Activated CD4-positive, alpha-beta T cell treated with anti-CD3 and anti-CD28 coated beads, Interleukin-10, Interleukin-2, amounts not matched to agents 100 ng/mL and 50 ng/mL, durations not matched to agents 16 hours and 8 hours (primary cell): ENCODE measurements at regions not wholly inside any gene's neighbourhood (a gene's known extent, or its start where the extent isn't known, plus 50 kb on each side); places are given as distances from the start of the nearest gene placed in this dataset.
A peak's percentile ranks its signal among the peaks of the same experiment; 100 is the strongest.
"Not testable (repeated sequence)": the region's sequence is repeated elsewhere in the genome, so short reads cannot be mapped to it uniquely, and the experiment has no call there.

Source experiments
- DNase-seq: peaks from one replicate; pipeline ENCODE4 v3.0.0-alpha.2; 2020

DNA sequence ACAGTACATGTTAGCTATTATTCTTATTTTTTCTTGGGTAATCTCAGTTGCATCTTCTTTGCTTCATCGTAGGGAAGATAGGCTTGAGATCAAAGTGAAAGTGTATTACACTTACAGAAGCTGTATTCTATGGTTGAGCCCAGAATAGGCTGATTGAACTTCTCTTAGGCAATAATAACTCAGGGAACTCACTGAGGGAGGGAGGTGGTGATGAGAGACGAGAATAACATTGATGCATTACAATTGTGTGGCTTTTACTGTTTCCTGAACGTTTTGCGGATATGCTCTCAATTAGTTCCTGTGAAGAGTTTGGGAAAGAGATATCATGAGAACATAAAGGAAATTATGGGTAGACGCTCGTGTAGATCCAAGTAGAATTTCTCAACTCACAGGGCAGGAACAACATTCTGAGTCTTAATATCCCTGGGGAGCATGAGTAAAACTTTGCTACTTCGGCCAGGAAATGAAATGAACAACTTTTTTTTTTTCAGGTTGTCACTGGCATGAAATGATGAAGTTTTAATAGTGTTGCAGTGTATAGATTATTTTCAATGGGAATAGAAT lies 302.2 kb downstream of the TUSC7 start:
- DNase-seq = no peak

DNA sequence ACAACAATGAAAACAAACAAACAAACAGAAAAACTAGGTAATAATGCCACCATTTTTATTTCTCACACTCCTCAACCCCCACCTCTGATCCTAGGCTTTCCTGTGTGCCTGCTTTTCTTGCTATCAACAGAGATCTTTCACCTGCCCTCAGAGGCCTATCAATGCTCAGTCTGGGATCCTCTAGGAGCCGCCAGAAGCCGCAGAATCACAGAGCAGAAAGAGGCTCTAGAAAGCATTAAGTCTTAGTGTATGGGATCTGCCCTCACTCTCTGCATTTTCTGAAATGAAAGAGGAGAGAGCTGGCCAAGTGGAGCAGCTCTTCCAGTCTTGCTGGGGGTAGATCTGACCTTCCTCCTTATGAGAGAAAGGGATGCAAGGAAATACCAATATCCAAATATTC lies 306.8 kb downstream of the TUSC7 start:
- DNase-seq = no peak

DNA sequence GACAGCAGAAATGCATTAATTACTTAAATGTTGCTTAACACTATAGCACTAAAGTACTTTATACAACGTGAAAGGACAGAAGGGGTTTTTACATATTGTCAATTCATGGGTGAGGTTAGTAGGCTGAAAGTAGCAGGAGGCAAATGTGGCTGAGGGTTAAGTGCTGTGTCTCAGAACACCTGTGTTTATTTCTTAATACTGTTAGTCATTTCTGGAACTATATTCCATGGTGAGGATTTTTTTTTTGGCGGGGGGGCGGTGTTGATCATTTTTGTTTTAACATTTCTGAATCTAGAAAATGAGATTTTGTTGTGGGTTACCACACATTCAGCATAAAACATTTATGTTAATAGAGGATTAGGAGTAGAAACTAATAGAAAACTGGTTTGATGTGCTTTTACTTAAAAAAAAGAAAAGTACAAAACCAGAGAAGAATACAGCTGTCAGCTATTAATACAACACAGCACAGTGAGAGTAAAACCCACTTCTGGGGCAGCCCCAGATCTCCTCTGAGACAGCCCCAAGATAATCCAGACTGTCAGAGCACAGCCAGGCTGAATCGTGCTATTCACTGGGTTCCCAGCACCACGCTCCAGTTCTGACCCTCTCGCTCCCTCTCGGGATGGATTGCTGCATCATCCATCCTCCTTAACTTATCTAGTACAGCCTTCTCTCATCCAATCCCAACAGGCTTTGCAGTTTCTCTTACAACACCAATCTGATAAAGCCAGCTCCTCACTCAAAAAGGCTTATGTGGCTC lies 307.7 kb downstream of the TUSC7 start:
- no peak for DNase-seq

DNA sequence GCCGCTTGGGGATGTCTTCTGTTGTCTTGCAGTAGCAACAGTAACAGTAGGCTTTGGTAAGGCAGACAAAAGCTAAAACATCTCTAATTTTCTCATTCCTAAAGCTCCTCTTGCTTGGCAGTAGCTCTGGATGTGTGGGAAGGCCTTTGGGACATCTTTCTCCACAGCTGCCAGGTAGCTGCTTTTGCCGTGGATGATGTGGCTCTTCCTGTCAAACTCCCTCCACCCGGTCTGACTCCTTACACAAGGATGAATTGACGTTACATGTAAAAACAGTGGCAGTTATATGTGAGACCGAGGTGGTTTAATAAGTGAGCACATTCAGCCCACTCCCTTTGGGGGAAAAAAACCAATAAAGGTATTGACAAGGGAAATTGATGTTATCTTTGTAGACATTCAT lies 309.1 kb downstream of the TUSC7 start:
- no peak for DNase-seq

DNA sequence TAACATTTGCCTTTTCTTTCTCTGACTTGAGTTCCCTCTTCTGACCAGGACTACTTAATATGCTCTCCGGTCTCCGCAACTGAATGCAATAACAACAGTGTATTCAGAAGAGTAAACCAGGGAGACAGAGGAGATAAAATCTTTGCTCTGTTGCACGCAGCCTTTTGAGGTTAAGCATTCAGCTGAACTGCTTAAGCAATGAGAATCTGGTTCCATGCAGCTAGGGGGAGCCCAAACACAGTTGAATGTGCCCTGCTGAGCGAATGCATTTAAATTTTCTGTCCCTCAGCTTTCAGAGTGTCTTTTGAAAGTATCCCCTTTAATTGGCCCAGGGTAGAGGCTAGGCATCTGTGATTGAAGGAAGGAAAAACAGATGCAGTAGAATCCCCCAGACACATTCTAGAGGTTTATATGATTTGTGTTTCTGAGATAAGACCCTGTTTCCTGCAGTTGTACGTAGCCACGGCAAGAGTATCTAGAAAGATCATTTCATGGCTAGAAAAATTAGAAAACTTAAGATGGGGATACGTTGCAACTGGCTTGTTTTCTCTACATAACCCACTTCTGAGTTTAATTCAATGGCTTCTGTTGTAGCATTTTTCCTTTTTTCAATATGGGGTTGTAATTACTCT lies 309.6 kb downstream of the TUSC7 start:
- DNase-seq = peak; percentile 50

DNA sequence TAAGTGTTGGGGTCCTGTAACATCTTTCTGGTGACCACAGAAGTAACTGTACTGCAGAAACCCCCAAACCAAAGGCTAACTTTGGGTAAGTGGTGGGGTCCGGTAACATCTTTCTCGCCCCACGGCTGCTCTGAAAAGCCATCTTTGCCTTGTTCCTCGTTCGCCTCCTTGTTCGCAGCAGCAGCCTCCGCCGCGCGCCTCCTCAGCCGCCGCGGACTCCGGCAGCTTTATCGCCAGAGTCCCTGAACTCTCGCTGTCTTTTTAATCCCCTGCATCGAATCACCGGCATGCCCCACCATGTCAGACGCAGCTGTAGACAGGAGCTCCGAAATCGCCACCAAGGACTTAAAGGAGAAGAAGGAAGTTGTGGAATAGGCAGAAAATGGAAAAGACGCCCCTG lies 316.8 kb downstream of the TUSC7 start:
- DNase-seq = no peak

DNA sequence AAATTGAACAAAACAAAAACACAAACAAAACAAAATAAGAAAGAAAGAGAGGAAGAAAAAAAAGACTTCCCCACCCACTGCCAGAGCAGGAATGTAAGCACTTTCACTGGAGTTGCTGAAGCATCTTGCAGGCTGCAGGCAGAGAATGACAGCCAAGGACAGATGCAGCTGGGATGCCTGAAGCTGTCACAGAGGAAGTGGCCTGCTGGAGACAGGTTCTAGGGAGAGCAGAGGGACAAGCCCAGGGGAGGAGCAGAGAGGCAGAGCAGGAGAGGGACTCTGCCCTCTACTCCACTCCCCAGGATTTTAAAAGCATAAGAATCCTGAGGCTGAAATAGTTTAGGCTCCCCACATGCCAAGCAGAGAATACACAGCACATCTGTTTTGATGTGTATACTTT lies 326.2 kb downstream of the TUSC7 start:
- no peak for DNase-seq

DNA sequence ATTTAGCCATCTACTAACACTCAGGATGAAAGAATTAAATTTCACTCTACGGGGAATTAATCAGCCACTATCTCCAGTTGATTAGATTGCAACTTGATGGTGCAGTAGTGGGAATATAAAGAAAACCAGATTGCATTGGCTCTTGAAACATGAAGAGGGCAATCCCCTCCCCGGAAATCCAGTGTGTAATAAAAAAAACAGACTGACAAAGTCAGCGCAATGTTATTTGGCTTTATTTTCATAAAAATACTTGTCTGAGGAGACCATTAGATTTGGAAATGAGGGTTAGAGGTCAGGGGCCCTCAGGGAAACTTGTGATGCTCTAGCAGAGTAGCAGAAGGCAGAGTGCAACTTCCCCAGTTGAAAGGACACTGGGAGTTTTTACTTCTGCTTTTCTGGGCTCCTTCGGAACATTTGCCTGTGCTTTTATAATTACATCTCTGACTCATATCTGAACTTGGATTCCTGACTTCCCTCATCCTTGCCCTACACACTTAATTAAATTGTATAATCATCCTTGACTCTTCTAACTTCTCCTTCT lies 326.8 kb downstream of the TUSC7 start:
- no peak for DNase-seq

DNA sequence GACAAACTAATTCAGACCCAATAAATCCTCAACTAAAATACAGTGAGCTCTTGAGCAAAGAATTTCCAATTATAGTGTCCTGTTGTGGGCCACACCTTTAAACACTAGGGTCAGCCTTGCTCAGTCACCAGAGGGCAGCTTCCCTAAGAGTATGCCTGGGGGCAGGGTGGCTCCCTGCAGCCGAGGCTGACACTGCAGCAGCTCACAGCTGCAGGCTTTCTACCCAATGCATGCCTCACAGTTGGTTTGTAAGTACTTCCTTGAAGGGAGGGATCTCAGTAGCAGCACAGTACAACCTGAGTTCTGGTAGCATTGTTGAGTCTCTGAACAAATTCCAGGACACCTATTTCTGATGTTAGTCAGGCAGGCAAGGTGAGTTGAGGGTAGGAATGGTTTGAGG lies 335.6 kb downstream of the TUSC7 start:
- DNase-seq = no peak

DNA sequence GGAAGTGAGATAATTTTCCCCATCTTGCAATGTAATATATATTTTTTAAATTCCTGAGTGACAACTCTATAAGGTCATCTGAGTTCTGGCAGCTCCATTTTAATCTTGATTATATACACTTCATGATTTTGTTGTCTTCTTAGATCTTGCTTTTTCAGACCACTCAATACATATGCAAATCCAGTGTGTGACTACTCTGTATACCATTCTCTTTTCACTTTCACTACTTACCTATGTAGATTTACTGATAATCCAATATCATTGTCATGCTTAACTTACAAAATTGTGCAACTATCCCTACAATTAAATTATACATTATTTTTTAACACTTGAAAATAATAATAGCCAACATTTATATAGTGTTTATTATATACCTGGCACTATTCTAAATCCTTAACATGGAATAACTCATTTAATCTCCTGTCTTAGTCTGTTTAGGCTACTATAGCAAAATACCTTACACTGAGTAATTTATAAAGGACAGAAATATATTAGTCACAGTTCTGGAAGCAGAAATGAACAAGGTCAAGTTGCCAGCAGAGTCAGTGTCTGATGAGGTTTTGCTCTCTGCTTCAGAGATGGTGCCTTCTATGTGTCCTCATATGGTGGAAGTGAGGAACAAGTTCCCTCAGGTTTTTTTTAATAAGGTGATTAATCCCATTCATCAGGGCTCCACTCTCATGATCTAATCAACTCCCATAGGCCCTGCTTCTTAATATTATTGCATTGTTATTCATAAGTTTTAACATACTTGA lies 338.5 kb downstream of the TUSC7 start:
- DNase-seq = no peak

DNA sequence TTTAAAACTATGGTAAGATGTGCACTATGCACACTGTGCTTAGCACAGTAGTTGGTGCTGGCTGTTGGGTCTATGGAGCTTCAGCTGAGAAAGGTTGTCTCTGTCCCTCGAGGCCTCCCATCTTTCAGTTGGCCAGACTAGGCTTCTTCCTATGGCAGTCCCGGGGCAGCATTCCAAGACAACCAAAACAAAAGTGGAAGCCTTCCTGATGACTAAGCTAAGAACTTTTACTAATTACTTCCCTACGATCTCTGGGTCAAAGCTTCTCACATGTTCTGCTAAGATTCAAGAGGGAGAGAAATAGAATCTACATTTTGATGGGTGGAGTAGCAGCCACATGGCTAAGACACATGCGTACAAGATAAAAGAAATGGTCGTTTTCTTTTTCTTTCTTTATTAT lies 342.8 kb downstream of the TUSC7 start:
- no peak for DNase-seq

DNA sequence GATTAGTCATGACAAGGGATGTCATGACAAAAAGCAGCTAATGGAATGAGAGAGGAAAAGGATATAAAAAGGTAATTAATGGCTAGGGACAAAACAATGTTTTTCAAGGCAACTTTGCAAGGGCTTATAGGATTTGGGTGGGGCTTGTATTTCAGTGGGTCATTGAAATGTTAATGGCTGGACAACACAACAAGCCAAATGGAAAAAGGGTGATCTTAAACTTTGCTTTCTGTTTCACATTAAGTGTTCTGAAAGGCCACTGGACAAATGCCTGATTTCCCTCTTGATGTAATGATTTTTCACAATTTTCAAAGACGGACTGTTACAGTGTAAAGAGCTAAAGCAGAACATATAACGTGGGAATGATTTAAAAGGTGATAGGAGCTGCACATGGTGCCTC lies 345.0 kb downstream of the TUSC7 start:
- DNase-seq = no peak

DNA sequence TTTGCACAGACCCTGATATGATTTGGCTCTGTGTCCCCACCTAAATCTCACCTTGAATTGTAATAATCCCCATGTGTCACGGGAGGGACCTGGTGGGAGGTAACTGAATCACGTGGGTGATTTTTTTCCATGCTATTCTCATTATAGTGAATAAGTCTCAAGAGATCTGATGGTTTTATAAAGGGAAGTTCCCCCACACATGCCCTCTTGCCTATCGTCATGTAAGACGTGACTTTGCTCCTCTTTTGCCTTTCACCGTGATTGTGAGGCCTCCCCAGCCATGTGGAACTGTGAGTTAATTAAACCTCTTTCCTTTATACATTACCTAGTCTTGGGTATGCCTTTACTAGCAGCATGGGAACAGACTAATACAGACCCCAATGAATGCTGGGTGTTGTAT lies 347.4 kb downstream of the TUSC7 start:
- DNase-seq = not testable (repeated sequence)

DNA sequence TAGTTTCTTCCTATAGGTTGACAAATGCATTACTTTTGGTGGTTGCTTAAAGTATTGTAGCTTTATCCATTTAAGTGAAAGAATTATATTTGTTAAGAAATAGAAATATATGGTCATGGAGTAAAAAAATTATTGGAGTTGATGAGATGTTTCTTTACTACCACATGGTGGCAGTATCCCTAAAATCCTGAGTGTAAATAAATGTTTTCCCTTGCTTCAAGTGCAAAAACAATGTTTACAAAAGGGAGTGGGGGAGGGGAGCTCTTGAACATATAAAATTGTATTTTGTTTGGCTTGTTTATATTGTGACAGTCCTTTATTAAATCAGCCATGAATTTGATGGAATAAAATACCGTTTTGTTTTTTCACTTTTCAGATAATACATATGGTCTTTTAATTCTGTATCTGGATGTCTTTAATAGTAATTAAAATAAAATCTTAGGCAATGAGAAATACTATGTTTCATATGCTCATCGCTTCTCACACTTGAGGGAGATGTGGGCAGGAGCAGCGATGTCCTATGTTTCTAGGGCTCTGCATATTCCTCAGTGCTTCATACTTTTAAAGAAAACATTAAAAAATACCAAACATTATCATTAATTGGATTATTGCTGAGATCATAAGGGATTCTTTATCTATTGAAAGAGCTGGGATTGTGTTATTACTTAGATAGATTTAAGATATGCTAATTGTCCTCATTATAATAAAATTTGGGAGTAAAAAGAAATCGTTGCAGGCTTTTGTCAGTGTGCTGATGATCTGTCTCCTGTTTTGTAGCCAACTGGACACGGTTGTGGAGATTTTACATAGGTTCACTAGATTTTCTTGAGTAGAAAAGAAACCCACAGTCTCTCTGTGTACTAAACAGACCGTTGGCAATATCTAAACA lies 349.7 kb downstream of the TUSC7 start:
- peak; percentile 0 for DNase-seq

DNA sequence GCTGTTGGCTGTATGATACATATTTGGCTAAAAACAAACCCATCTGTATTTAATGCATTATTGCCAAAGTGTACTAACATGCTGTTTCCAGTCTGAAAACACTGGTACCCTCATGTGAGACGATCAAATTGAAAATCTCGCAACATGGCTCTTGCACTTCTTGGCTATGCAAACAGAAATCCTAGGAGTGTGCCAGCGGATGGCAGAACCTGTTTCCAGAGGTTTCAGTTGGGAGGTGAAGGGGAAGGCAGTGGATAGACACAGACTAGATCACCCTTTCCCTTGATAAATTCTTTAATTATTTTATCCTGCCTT lies 350.3 kb downstream of the TUSC7 start:
- no peak for DNase-seq

DNA sequence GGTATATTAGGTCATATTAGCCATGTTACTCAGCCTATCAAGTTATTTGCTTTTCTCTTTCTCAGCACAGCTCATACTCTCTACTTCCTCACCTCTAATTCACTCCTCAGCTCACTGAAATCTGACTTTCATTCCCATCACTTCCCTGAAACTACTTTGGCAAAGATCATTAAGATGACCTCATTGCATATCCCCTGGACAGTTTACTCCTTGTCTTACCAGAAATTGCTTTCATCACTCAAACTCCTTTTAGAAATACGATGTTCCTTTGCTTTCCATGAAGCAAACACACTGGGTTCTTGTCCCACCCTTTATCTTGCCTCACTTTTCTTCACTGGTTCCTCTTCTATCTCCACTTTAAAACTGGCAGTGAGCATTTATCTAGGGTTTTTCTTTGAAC lies 354.4 kb downstream of the TUSC7 start:
- no peak for DNase-seq

DNA sequence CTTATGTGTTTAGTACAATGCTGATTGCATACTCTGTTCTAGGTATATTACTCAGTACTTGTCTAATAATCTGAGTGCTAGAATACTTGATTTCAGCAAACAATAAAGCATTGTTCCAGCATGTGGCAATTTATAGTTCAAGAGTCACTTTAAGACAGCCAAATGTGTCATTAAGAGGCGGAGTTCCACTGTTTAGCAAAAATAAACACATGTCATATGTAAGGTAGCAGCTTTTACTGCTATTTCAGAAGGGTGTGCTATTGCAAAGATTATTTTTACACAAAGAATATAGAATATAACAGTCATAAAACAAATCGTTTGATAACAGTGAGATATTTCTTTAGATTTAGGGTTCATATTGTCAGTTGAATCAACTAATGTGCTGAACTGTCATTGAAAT lies 358.7 kb downstream of the TUSC7 start:
- no peak for DNase-seq

DNA sequence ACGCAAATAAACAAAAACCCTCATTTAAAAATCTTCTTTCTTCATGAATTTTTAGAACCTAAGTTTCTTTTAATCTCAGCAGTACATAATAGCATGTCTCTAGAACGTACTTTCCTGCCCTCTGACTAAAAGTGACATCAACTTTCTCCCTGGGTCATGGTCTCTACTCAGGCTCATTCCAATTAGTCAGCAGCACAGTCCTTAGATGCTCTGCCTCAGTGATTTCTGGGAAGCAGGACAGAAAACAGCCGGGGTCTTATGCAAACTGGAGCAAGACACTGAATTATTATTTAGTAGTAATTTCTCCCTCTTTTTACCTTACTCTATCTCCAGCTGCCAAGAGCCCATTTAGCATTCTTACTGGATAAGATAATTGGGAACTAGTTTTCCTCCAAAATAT lies 365.2 kb downstream of the TUSC7 start:
- DNase-seq = no peak

DNA sequence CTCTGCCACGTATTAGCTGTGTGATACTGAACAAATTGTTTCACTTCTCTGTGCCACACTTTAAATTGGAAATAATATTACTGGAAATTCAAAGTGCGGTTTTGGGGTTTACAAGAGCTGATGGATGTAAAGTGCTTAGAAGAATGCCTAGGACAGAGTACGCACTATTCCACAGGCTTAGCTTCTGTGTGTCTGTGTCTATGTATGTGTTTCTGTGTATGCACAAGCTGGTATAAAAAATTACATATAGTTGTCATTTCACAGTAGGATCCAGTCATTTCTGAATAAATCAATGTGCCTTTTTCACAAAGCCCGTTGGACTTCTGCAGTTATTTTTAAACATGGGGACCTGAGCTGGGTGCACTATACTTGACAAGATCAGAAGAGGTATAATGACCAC lies 370.4 kb downstream of the TUSC7 start:
- DNase-seq = no peak

DNA sequence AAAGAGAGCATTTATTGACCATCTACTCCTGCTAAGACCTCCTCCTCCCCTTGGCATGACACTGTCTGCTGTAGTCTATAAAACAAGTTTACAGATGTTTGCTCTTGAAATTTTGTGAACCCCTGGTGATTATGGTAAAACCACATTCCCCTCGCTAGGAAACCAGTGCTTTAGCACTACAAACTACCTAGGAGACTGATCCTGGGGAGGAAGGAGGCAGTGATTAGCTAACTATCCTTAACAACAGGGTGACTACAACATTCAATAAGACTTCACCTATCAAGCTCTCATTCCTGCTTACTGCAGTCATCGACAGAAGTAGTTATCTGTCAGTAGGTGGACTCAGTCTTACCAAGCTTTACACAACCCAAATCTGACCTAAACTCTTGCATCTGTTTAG lies 371.3 kb downstream of the TUSC7 start:
- no peak for DNase-seq

DNA sequence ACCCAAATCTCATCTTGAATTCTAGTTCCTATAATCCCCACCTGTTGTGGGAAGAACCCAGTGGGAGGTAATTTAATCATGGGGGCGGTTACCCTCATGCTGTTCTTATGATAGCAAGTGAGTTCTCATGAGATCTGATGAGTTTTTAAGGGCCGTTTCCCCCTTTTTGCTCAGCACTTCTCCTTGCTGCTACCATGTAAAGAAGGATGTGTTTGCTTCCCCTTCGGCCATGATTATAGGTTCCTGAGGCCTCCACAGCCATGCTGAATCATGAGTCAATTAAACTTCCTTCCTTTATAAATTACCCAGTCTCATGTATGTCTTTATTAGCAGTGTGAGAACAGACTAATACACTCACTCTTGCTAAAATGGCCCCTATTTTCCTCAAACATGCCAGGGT lies 374.7 kb downstream of the TUSC7 start:
- DNase-seq = no peak

DNA sequence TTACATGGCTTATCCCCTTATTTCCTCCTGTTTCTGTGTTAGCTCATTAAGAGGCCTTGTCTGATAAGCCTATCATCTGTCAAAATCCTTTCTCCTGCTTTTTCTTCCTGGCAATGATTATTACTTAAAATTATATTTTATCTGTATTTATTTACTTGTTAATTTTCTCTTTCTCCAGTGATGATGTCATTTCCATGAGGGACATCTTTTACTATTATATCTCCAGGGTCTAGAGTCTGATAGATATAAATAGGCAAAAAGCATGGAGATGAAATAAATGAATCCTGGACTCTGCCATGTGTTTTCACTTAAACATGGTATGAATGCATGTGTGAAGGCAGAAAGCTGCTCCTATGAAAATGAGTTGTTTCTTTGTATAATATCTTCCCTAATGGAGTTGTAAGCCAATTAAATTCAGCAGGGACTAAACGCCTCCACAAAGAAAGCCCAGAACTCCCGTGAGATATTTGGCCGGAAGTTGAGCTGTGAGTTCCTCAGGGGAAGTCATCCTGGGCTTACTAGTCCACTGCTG lies 375.2 kb downstream of the TUSC7 start:
- no peak for DNase-seq
